ENCODE measurements at regions not wholly inside any gene's neighbourhood (a gene's known extent, or its start where the extent isn't known, plus 50 kb on each side); places are given as distances from the start of the nearest gene placed in this dataset.
A peak's percentile ranks its signal among the peaks of the same experiment; 100 is the strongest.

GRCh38 chr5:103356350-103357091 lies 98.0 kb downstream of the MACIR start:
- DNase-seq (ENCODE audit: low spot score in 2 of 2) (no peak), FAIRE-seq (no peak)

- FAIRE-seq (no peak), DNase-seq (ENCODE audit: low spot score in 2 of 2) (no peak)
Measured at GRCh38 chr5:103355579-103355978, 97.0 kb downstream of the MACIR start.

GRCh38 chr5:103354446-103354845 lies 95.9 kb downstream of the MACIR start:
- DNase-seq (ENCODE audit: low spot score in 2 of 2) (no peak), FAIRE-seq (no peak)

- DNase-seq (ENCODE audit: low spot score in 2 of 2) (no peak), FAIRE-seq (no peak)
Measured at GRCh38 chr5:103353581-103353980, 95.0 kb downstream of the MACIR start.

GRCh38 chr5:103347716-103348423 lies 89.3 kb downstream of the MACIR start:
- DNase-seq (ENCODE audit: low spot score in 2 of 2) (no peak), FAIRE-seq (no peak)

GRCh38 chr5:103346162-103346748 lies 87.7 kb downstream of the MACIR start:
- DNase-seq (ENCODE audit: low spot score in 2 of 2) (no peak), FAIRE-seq (no peak)

GRCh38 chr5:103345461-103345860 lies 86.9 kb downstream of the MACIR start:
- FAIRE-seq (no peak), DNase-seq (ENCODE audit: low spot score in 2 of 2) (no peak)

- DNase-seq (ENCODE audit: low spot score in 2 of 2) (no peak), FAIRE-seq (no peak)
Measured at GRCh38 chr5:103340717-103341388, 82.3 kb downstream of the MACIR start.

GRCh38 chr5:103340132-103340531 lies 81.6 kb downstream of the MACIR start:
- FAIRE-seq (peak; percentile 26), DNase-seq (ENCODE audit: low spot score in 2 of 2) (no peak)

GRCh38 chr5:103336941-103337340 lies 78.4 kb downstream of the MACIR start:
- DNase-seq (ENCODE audit: low spot score in 2 of 2) (no peak), FAIRE-seq (no peak)

- FAIRE-seq (no peak), DNase-seq (ENCODE audit: low spot score in 2 of 2) (no peak)
Measured at GRCh38 chr5:103333376-103333775, 74.8 kb downstream of the MACIR start.

GRCh38 chr5:103330875-103331274 lies 72.3 kb downstream of the MACIR start:
- FAIRE-seq (no peak), DNase-seq (ENCODE audit: low spot score in 2 of 2) (no peak)
